NT2/D1 (cell line): ENCODE measurements at regions not wholly inside any gene's neighbourhood (a gene's known extent, or its start where the extent isn't known, plus 50 kb on each side); places are given as distances from the start of the nearest gene placed in this dataset.

Source experiments
- YY1 ChIP-seq: IDR thresholded peaks from 2 replicates; pipeline ENCODE4 v1.6.1; 2011; ENCODE audit not compliant: insufficient read length, insufficient read depth
- ZNF274 ChIP-seq: IDR thresholded peaks from 2 replicates; pipeline ENCODE4 v1.6.1; 2011; ENCODE audit warnings: mild to moderate bottlenecking, low read depth, low read length

- TF ChIP-seq YY1 (no peak), ZNF274 (no peak)
These were observed 65.1 kb upstream of the TBL1XR1 start for GRCh38 chr3:177262396-177262795.
